HG03103 (cell line): ENCODE measurements at regions not wholly inside any gene's neighbourhood (a gene's known extent, or its start where the extent isn't known, plus 50 kb on each side); places are given as distances from the start of the nearest gene placed in this dataset.

Experiments
- ATAC-seq: cut with Tn5 transposase; IDR thresholded peaks from one replicate; pipeline ENCODE4 v1.9.1; 2021; ENCODE audit warnings: low read depth; ENCODE audit not compliant: unreplicated experiment

- no peak for ATAC-seq
Observed at GRCh38 chr18:56108478-56109367, 520.7 kb upstream of the TCF4 start.

GRCh38 chr18:56107821-56108477, 520.0 kb upstream of the TCF4 start:
- ATAC-seq, result no peak

GRCh38 chr18:56100090-56100722, 512.2 kb upstream of the TCF4 start:
- ATAC-seq, result no peak

GRCh38 chr18:56097621-56098020, 509.6 kb upstream of the TCF4 start:
- no peak for ATAC-seq

- ATAC-seq, result no peak
Observed at GRCh38 chr18:56096861-56097260, 508.9 kb upstream of the TCF4 start.

GRCh38 chr18:56089612-56090258, 501.7 kb upstream of the TCF4 start:
- ATAC-seq, result peak; percentile 83

- no peak for ATAC-seq
Observed at GRCh38 chr18:56086786-56087185, 498.8 kb upstream of the TCF4 start.

- no peak for ATAC-seq
Observed at GRCh38 chr18:56086176-56086575, 498.2 kb upstream of the TCF4 start.

GRCh38 chr18:56085551-56085950, 497.6 kb upstream of the TCF4 start:
- ATAC-seq, result no peak

GRCh38 chr18:56083523-56084287, 495.7 kb upstream of the TCF4 start:
- no peak for ATAC-seq

GRCh38 chr18:56083097-56083521, 495.1 kb upstream of the TCF4 start:
- no peak for ATAC-seq

GRCh38 chr18:56076723-56077122, 488.7 kb upstream of the TCF4 start:
- no peak for ATAC-seq

GRCh38 chr18:56068701-56069100, 480.7 kb upstream of the TCF4 start:
- no peak for ATAC-seq

- ATAC-seq, result no peak
Observed at GRCh38 chr18:56067969-56068671, 480.1 kb upstream of the TCF4 start.

- ATAC-seq, result no peak
Observed at GRCh38 chr18:56067214-56067894, 479.4 kb upstream of the TCF4 start.

- no peak for ATAC-seq
Observed at GRCh38 chr18:56066524-56067213, 478.7 kb upstream of the TCF4 start.

- ATAC-seq, result no peak
Observed at GRCh38 chr18:56065086-56065485, 477.1 kb upstream of the TCF4 start.

GRCh38 chr18:56062931-56063330, 474.9 kb upstream of the TCF4 start:
- no peak for ATAC-seq
